ENCODE measurements at regions not wholly inside any gene's neighbourhood (a gene's known extent, or its start where the extent isn't known, plus 50 kb on each side); places are given as distances from the start of the nearest gene placed in this dataset.

- TF ChIP-seq CTCF (IDR thresholded peaks at IDR 0.05): no peak
- TF ChIP-seq EP300 (IDR thresholded peaks at IDR 0.05; ENCODE audit: borderline replicate concordance in 1 of 2, low read depth in 1 of 2, low read length in 1 of 2): no peak
- no peak for TF ChIP-seq TAF1 (IDR thresholded peaks at IDR 0.05; ENCODE audit: borderline replicate concordance, low read depth, low read length)
- TF ChIP-seq FOXM1 (IDR thresholded peaks at IDR 0.05; ENCODE audit: low read depth): no peak
- TF ChIP-seq SMC3 (IDR thresholded peaks at IDR 0.05; ENCODE audit: low read depth, low read length): no peak
- no peak for TF ChIP-seq ELF1 (IDR thresholded peaks at IDR 0.05)
- no peak for TF ChIP-seq FOSL2 (IDR thresholded peaks at IDR 0.05; ENCODE audit: borderline replicate concordance, low read depth)
- no peak for TF ChIP-seq REST (IDR thresholded peaks at IDR 0.05; ENCODE audit: low read depth, low read length)
- no peak for TF ChIP-seq RFX5 (IDR thresholded peaks at IDR 0.05; ENCODE audit: low read length)
- TF ChIP-seq PBX3 (IDR thresholded peaks at IDR 0.05): no peak
- no peak for TF ChIP-seq MXI1 (IDR thresholded peaks at IDR 0.05; ENCODE audit: low read depth, low read length)
- TF ChIP-seq MAX (IDR thresholded peaks at IDR 0.05; ENCODE audit: low read depth): no peak
- no peak for TF ChIP-seq RAD21 (IDR thresholded peaks at IDR 0.05; ENCODE audit: low read length)
- no peak for TF ChIP-seq TEAD4 (IDR thresholded peaks at IDR 0.05; ENCODE audit: borderline replicate concordance, insufficient read depth)
Observed at GRCh38 chr1:157249739-157250138, 111.5 kb upstream of the ETV3 start.

All from SK-N-SH (cell line).